GM12872 (cell line): ENCODE measurements at regions not wholly inside any gene's neighbourhood (a gene's known extent, or its start where the extent isn't known, plus 50 kb on each side); places are given as distances from the start of the nearest gene placed in this dataset.

Source experiments
- CTCF ChIP-seq: IDR thresholded peaks from 3 replicates; pipeline ENCODE4 v1.5.1; 2011; ENCODE audit warnings: low read depth, mild to moderate bottlenecking, low read length, moderate library complexity; ENCODE audit not compliant: insufficient read depth

DNA sequence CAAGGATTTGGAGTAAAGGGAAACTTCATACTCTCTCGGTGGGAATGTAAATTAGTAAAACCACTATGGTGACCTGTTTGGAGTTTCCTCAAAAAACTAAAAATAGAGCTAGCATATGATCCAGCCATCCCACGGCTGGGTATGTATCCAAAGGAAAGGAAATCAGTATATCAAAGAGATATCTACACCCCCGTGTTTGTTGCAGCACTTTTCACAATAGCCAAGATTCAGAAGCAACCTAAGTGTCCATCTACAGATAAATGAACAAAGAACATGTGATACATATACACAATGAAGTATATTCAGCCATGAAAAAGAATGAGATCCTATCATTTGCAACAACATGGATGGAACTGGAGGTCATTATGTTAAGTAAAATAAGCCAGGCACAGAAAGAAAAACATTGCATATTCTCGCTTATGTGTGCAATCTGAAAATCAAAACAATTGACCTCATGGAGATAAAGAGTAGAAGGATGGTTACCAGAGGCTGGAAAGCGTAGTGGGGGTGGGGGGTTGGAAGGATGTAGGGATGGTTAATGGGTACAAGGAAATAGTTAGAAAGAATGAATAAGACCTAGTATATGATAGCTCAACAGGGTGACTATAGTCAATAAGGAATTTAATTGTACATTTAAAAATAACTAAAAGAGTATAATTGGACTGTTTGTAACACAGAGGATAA, 468.0 kb downstream of the BCAT1 start:
- no peak for TF ChIP-seq CTCF

- no peak for TF ChIP-seq CTCF
These were observed 469.8 kb downstream of the BCAT1 start for GRCh38 chr12:24479131-24479530.

DNA sequence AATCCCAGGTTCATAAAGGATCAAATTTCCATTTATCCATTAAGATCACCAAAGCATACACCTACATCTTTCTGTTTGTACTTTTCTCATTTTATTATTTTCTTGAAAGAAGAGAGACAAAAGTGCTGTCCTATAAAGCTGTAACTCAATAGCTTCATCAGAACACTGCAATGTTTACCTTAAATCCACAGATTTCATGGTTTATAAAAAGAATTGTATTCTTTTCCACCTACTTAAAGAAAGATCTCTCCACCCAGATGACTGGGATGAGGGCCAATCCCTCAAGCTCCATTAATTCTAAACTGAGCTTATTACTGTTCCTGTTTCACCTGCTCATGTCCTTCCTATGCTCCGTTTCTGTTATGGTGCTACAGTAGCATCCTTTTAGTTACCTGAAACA, 470.6 kb downstream of the BCAT1 start:
- TF ChIP-seq CTCF, result no peak

DNA sequence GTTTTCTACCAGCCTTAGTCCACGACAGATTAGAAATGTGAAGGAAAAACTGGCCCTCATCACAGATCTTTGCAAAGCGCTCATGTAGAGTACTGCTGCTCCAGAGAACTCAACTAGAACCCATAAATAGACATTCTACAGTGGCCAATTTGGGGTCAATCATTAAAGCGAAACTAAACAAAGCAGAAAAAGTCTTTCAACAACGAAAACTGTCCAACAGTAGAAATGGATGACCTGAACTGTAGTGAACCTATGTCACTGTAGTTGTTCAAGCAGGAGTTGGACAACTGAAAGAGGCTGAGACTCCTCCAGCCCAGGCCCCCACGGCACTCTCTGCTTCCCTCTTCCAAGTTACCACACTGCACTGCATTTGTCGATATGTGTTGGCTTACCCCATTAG, 472.6 kb downstream of the BCAT1 start:
- no peak for TF ChIP-seq CTCF

DNA sequence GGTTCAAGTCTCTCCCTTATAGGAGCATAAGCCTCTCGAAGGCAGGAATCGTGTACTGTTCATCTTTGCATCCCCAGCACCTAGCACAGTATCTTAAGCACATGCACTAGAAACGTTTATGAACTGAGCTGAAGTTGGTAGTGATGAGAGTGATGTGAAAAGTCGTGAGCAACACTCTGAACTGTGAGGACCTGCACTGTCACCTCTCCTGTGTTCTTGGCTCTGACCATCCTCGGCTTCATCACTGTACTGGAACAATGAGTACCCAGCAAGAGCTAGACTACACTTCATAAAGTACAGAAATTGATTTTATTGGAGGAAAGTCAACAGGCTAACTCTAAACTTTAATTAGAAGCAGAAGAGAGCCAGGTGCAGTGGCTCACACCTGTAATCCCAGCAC, 473.6 kb downstream of the BCAT1 start:
- TF ChIP-seq CTCF, result no peak

DNA sequence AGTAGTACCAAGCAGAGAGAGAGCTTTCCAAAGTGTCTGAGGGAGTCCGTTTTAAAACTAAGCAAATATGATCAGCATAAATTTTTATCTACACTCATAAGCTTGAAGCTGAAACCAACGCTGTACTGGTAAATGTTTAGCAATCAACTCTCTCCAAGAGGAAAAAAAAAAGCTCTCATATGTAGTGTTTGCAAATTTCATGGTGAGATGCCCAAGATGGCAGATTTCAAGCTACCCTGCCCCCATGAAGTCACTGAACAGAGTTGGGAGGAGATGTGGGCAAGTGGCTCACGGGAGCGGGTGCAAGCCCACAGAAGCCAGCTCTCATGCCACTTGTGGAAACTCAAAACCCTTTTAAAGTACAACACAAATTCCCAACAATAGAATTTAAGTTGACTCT, 475.8 kb downstream of the BCAT1 start:
- no peak for TF ChIP-seq CTCF

DNA sequence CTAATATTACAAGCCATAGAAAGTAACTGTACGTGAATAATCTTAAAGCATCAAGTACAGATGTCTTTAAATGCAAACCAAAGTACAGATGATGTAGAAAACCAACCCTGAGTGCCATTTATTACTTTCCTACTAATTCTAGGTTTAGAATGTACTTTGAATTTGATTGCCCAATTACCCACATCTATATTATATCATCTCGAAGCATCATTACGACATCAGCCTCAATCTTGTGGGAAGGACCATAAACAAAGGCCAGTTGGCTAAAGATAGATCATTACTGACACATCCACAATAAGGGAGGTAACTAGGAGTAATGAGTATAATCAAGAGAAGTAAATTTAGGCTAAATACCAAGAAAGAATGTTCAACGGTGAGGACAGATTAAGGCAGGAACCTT, 478.9 kb downstream of the BCAT1 start:
- no peak for TF ChIP-seq CTCF
